ENCODE measurements at regions not wholly inside any gene's neighbourhood (a gene's known extent, or its start where the extent isn't known, plus 50 kb on each side); places are given as distances from the start of the nearest gene placed in this dataset.
"Not testable (repeated sequence)": the region's sequence is repeated elsewhere in the genome, so short reads cannot be mapped to it uniquely, and the experiment has no call there.

- DNase-seq: no peak
Measured at GRCh38 chr12:90246688-90247087, 538.0 kb upstream of the ATP2B1 start.

- no peak for DNase-seq
Measured at GRCh38 chr12:90245391-90245790, 536.8 kb upstream of the ATP2B1 start.

- no peak for DNase-seq
Measured at GRCh38 chr12:90244232-90244631, 535.6 kb upstream of the ATP2B1 start.

- DNase-seq: no peak
Measured at GRCh38 chr12:90243211-90243610, 534.6 kb upstream of the ATP2B1 start.

GRCh38 chr12:90239732-90240260 lies 531.2 kb upstream of the ATP2B1 start:
- no peak for DNase-seq

- DNase-seq: no peak
Measured at GRCh38 chr12:90238663-90239271, 530.1 kb upstream of the ATP2B1 start.

- DNase-seq: no peak
Measured at GRCh38 chr12:90237841-90238240, 529.2 kb upstream of the ATP2B1 start.

GRCh38 chr12:90235642-90236041 lies 527.0 kb upstream of the ATP2B1 start:
- no peak for DNase-seq

- no peak for DNase-seq
Measured at GRCh38 chr12:90234472-90234871, 525.8 kb upstream of the ATP2B1 start.

GRCh38 chr12:90233168-90234100 lies 524.8 kb upstream of the ATP2B1 start:
- no peak for DNase-seq

- DNase-seq: no peak
Measured at GRCh38 chr12:90229407-90230170, 521.0 kb upstream of the ATP2B1 start.

GRCh38 chr12:90226211-90226610 lies 517.6 kb upstream of the ATP2B1 start:
- DNase-seq: no peak

- DNase-seq: no peak
Measured at GRCh38 chr12:90216815-90217214, 508.2 kb upstream of the ATP2B1 start.

GRCh38 chr12:90216020-90216552 lies 507.4 kb upstream of the ATP2B1 start:
- no peak for DNase-seq

- DNase-seq: no peak
Measured at GRCh38 chr12:90211017-90211416, 502.4 kb upstream of the ATP2B1 start.

GRCh38 chr12:90209029-90209428 lies 500.4 kb upstream of the ATP2B1 start:
- no peak for DNase-seq

GRCh38 chr12:90208379-90208778 lies 499.7 kb upstream of the ATP2B1 start:
- DNase-seq: not testable (repeated sequence)

GRCh38 chr12:90207799-90208198 lies 499.2 kb upstream of the ATP2B1 start:
- DNase-seq: no peak

- no peak for DNase-seq
Measured at GRCh38 chr12:90205165-90205564, 496.5 kb upstream of the ATP2B1 start.

- no peak for DNase-seq
Measured at GRCh38 chr12:90203556-90203955, 494.9 kb upstream of the ATP2B1 start.

- no peak for DNase-seq
Measured at GRCh38 chr12:90199006-90199405, 490.4 kb upstream of the ATP2B1 start.

- no peak for DNase-seq
Measured at GRCh38 chr12:90193500-90193899, 484.9 kb upstream of the ATP2B1 start.

- no peak for DNase-seq
Measured at GRCh38 chr12:90188857-90189256, 480.2 kb upstream of the ATP2B1 start.
